Lower leg skin (tissue), 4 donors: ENCODE measurements at regions not wholly inside any gene's neighbourhood (a gene's known extent, or its start where the extent isn't known, plus 50 kb on each side); places are given as distances from the start of the nearest gene placed in this dataset.

Experiments used
- DNase-seq, 2 donors: peaks; one replicate each; pipeline ENCODE4 v3.0.0-alpha.2; 2019; ENCODE audit warnings: low spot score in 2 of 2
- H3K4me3 ChIP-seq: fragments of 200-600 bp; sonication (generic); 2 replicates; pipeline ENCODE4 v1.5.1; 2017; ENCODE audit warnings: mild to moderate bottlenecking, low read depth; ENCODE audit not compliant: poor library complexity, severe bottlenecking
- POLR2A ChIP-seq, 2 donors: fragments of 450-650 bp; IDR thresholded peaks; one replicate each; pipeline ENCODE4 v1.6.1; 2016 to 2017; ENCODE audit warnings: antibody characterized with exemption in 2 of 2, mild to moderate bottlenecking in 1 of 2, moderate library complexity in 1 of 2
- WGBS, 2 donors: methylation state at CpG; one replicate each; pipeline ENCODE4 v1.1.5; 2018; 5-methylcytosine and 5-hydroxymethylcytosine counted together
- intact Hi-C: fragments of 100-400 bp; cut with DNase I; formaldehyde crosslinking; loops from one replicate; pipeline ENCODE4 v1.15.0; 2023; ENCODE audit warnings: low total_unique reads
- TF ChIP-seq, protein P1 (sequence below), 3 donors: fragments of 450-650 bp; IDR thresholded peaks; one replicate each; pipeline ENCODE4 v1.5.1; 2016; ENCODE audit warnings: antibody characterized with exemption in 3 of 3, mild to moderate bottlenecking in 3 of 3, moderate library complexity in 2 of 3

DNA sequence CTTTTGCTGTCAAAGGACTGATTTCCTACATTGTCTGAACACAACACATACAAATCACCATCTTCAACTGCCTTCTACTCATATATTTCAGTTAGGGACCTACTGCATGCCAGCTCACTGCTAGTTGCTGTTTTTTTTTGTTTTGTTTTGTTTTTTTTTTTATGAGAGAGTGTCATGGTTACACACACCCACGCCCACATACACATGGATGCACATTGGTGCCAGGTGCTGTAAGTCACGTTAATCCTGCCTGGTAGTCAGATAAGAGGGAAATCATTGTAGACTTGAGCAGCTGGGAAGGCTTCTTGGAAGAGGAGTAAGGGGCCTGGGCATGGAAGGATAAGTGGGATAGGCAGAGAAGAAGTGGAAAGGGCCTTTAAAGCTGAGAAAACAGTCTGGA, 209.9 kb downstream of the TDRD15 start:
- 13 to 30% methylated on average over 2 of the region's 2 CpGs for WGBS, 2 donors
- DNase-seq, result no peak
- H3K4me3 ChIP-seq, result no peak overlapping the region
- no peak for TF ChIP-seq POLR2A (IDR thresholded peaks at IDR 0.05)
- TF ChIP-seq, protein P1, sequence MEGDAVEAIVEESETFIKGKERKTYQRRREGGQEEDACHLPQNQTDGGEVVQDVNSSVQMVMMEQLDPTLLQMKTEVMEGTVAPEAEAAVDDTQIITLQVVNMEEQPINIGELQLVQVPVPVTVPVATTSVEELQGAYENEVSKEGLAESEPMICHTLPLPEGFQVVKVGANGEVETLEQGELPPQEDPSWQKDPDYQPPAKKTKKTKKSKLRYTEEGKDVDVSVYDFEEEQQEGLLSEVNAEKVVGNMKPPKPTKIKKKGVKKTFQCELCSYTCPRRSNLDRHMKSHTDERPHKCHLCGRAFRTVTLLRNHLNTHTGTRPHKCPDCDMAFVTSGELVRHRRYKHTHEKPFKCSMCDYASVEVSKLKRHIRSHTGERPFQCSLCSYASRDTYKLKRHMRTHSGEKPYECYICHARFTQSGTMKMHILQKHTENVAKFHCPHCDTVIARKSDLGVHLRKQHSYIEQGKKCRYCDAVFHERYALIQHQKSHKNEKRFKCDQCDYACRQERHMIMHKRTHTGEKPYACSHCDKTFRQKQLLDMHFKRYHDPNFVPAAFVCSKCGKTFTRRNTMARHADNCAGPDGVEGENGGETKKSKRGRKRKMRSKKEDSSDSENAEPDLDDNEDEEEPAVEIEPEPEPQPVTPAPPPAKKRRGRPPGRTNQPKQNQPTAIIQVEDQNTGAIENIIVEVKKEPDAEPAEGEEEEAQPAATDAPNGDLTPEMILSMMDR (IDR thresholded peaks at IDR 0.05), result no peak
- intact Hi-C loops, result no loop called here

DNA sequence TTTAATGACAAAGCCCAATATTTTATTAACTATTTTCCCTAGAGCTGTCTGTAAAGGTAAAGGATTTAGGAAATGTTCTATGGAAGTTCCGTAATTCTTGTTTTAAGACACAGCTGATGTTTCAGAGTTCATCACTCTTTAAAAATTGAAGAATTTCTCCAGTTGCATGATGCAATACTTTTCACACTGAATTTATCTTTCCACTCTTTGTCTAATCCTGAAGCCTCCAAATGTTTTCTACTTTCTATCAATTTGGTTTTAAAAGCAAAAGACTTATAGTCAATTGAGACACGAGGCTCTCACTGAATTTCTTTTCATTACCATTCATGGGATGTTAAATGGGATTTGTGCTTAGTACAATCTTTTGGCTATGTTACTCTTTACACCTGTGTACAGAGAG, 223.2 kb downstream of the TDRD15 start:
- intact Hi-C loops, result no loop called here
- DNase-seq, result no peak
- no peak overlapping the region for H3K4me3 ChIP-seq
- 91 to 98% methylated on average over 2 of the region's 2 CpGs for WGBS, 2 donors
- TF ChIP-seq POLR2A (IDR thresholded peaks at IDR 0.05), result no peak
- TF ChIP-seq, protein P1 (IDR thresholded peaks at IDR 0.05), result no peak

GRCh38 chr2:21353879-21354679, 230.3 kb downstream of the TDRD15 start:
- no peak for DNase-seq
- intact Hi-C loops, result no loop called here
- 81 to 86% methylated on average over 3 of the region's 3 CpGs for WGBS, 2 donors
- no peak for TF ChIP-seq POLR2A (IDR thresholded peaks at IDR 0.05)
- TF ChIP-seq, protein P1 (IDR thresholded peaks at IDR 0.05), result no peak
- no peak overlapping the region for H3K4me3 ChIP-seq

GRCh38 chr2:21356086-21356856, 232.5 kb downstream of the TDRD15 start:
- WGBS, 2 donors, result 44 to 49% methylated on average over 9 of the region's 9 CpGs
- intact Hi-C loops, result no loop called here
- H3K4me3 ChIP-seq, result no peak overlapping the region
- TF ChIP-seq POLR2A (IDR thresholded peaks at IDR 0.05), result no peak
- TF ChIP-seq, protein P1 (IDR thresholded peaks at IDR 0.05), result no peak
- DNase-seq, result no peak

DNA sequence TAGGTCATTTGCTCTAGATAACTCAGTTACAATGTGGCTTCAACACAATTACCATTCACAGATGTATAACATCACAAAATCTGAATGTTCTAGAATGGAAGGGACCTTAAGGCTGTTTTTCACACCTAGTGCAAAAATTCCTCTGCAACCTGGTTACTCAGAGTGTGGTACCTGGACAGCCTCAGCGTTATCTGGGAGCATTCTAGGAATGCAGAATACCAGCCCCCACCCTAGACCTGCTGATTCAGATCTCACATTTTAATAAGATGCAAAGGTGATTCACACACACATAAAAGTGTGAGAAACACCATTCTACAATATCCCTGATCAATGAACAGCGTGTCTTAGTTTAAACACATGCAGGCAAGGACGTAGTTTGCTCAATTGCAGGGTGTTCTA, 233.1 kb downstream of the TDRD15 start:
- intact Hi-C loops, result no loop called here
- DNase-seq, result no peak
- 55 to 60% methylated on average over 3 of the region's 3 CpGs for WGBS, 2 donors

More for the DNA sequence above, 233.1 kb downstream of the TDRD15 start:
- TF ChIP-seq, protein P1 (IDR thresholded peaks at IDR 0.05), result no peak
- TF ChIP-seq POLR2A (IDR thresholded peaks at IDR 0.05), result no peak
- no peak overlapping the region for H3K4me3 ChIP-seq
